ENCODE measurements at regions not wholly inside any gene's neighbourhood (a gene's known extent, or its start where the extent isn't known, plus 50 kb on each side); places are given as distances from the start of the nearest gene placed in this dataset.

- Histone ChIP-seq H3K27ac (ENCODE audit: low read depth in 1 of 2, low read length in 2 of 2) (no peak overlapping the region), H3K4me1 (ENCODE audit: control insufficient read depth in 1 of 2, insufficient read depth in 2 of 2, low read length in 2 of 2) (no peaks in the 10 kb centered on the region), H3K9me3 (replicated peaks in 1 of 2; ENCODE audit: control insufficient read depth in 1 of 2, insufficient read depth in 1 of 2, low read length in 2 of 2) (no peaks in the 10 kb centered on the region), H3K4me2 (replicated peaks; ENCODE audit: extremely low read depth, low read length, poor library complexity, severe bottlenecking) (no peak overlapping the region), H3K79me2 (ENCODE audit: insufficient read depth, low read length) (no peaks in the 10 kb centered on the region), H3K27me3 (ENCODE audit: control insufficient read depth in 2 of 2, insufficient read depth in 2 of 2, low read length in 2 of 2) (no peaks in the 10 kb centered on the region), H4K20me1 (ENCODE audit: insufficient read depth, low read length) (no peaks in the 10 kb centered on the region), H3K36me3 (replicated peaks in 1 of 2; ENCODE audit: control insufficient read depth in 1 of 2, insufficient read depth in 2 of 2, low read length in 2 of 2) (no peaks in the 10 kb centered on the region), H2AFZ (ENCODE audit: insufficient read depth, low read depth, low read length, poor library complexity, severe bottlenecking) (no peak overlapping the region), H3K4me3 (replicated peaks in 1 of 3; ENCODE audit: low read depth in 2 of 3, low read length in 3 of 3) (no peak overlapping the region), H3K9ac (ENCODE audit: insufficient read depth, low read length, poor library complexity, severe bottlenecking) (no peak overlapping the region)
- no peak overlapping the region for H3K4me3 Mint-ChIP-seq
- H3K27ac Mint-ChIP-seq = no peak overlapping the region
- intact Hi-C loops (cut with micrococcal nuclease) = no loop called here
- no peak for TF ChIP-seq CTCF (IDR thresholded peaks at IDR 0.05)
- H3K36me3 Mint-ChIP-seq = no peaks in the 10 kb centered on the region
- no peaks in the 10 kb centered on the region for H3K4me1 Mint-ChIP-seq
- peaks cover 0 to 2% (median under 1%) of the 10 kb centered on the region in 7 donors for H3K9me3 Mint-ChIP-seq
- H3K27me3 Mint-ChIP-seq (ENCODE audit: low read depth in 3 of 3) = peaks cover 2 to 9% (median 5%) of the 10 kb centered on the region in 3 donors
- WGBS (ENCODE audit: insufficient coverage) = 92% methylated on average over 15 of the region's 19 CpGs
- DNase-seq = no peak
These were observed 186.6 kb upstream of the DIO3 start for GRCh38 chr14:101374373-101375338.

GRCh38 chr14:101377069-101377468 lies 184.2 kb upstream of the DIO3 start:
- WGBS (ENCODE audit: insufficient coverage) = 80% methylated on average over 3 of the region's 5 CpGs
- no peak for TF ChIP-seq CTCF (IDR thresholded peaks at IDR 0.05)
- no peak overlapping the region for H3K4me2 ChIP-seq (replicated peaks; ENCODE audit: extremely low read depth, low read length, poor library complexity, severe bottlenecking)

More at GRCh38 chr14:101377069-101377468, 184.2 kb upstream of the DIO3 start:
- H3K27me3 Mint-ChIP-seq (ENCODE audit: low read depth in 3 of 3) = peaks cover 2 to 6% (median 4%) of the 10 kb centered on the region in 3 donors
- Histone ChIP-seq H3K27me3 (ENCODE audit: control insufficient read depth in 2 of 2, insufficient read depth in 2 of 2, low read length in 2 of 2) (no peaks in the 10 kb centered on the region), H3K36me3 (replicated peaks in 1 of 2; ENCODE audit: control insufficient read depth in 1 of 2, insufficient read depth in 2 of 2, low read length in 2 of 2) (no peaks in the 10 kb centered on the region), H3K79me2 (ENCODE audit: insufficient read depth, low read length) (no peaks in the 10 kb centered on the region), H3K4me3 (replicated peaks in 1 of 3; ENCODE audit: low read depth in 2 of 3, low read length in 3 of 3) (no peak overlapping the region), H3K9me3 (replicated peaks in 1 of 2; ENCODE audit: control insufficient read depth in 1 of 2, insufficient read depth in 1 of 2, low read length in 2 of 2) (no peaks in the 10 kb centered on the region), H3K4me1 (ENCODE audit: control insufficient read depth in 1 of 2, insufficient read depth in 2 of 2, low read length in 2 of 2) (no peaks in the 10 kb centered on the region), H3K27ac (ENCODE audit: low read depth in 1 of 2, low read length in 2 of 2) (no peak overlapping the region), H4K20me1 (ENCODE audit: insufficient read depth, low read length) (no peaks in the 10 kb centered on the region), H3K9ac (ENCODE audit: insufficient read depth, low read length, poor library complexity, severe bottlenecking) (no peak overlapping the region), H2AFZ (ENCODE audit: insufficient read depth, low read depth, low read length, poor library complexity, severe bottlenecking) (no peak overlapping the region)
- DNase-seq = no peak
- no peak overlapping the region for H3K4me3 Mint-ChIP-seq
- no peaks in the 10 kb centered on the region for H3K36me3 Mint-ChIP-seq
- no peak overlapping the region for H3K27ac Mint-ChIP-seq
- H3K4me1 Mint-ChIP-seq = no peaks in the 10 kb centered on the region
- intact Hi-C loops (cut with micrococcal nuclease) = no loop called here
- peaks cover 0 to 9% (median 5%) of the 10 kb centered on the region in 7 donors for H3K9me3 Mint-ChIP-seq

All from CD14-positive monocyte (primary cell).